ENCODE measurements at regions not wholly inside any gene's neighbourhood (a gene's known extent, or its start where the extent isn't known, plus 50 kb on each side); places are given as distances from the start of the nearest gene placed in this dataset.

GRCh38 chr21:19145682-19146293, 742.2 kb upstream of the TMPRSS15 start:
- TF ChIP-seq CTCF (conservative IDR thresholded peaks at IDR 0.05 in 1 of 2, IDR thresholded peaks at IDR 0.05 in 1 of 2; ENCODE audit: extremely low read depth in 1 of 2, insufficient read depth in 1 of 2, low read depth in 1 of 2, low read length in 2 of 2) (no peak), EZH2 (IDR thresholded peaks at IDR 0.05; ENCODE audit: borderline replicate concordance, low read length) (no peak)

All from mammary epithelial cell (primary cell).